Psoas muscle (tissue), 7 donors: ENCODE measurements at regions not wholly inside any gene's neighbourhood (a gene's known extent, or its start where the extent isn't known, plus 50 kb on each side); places are given as distances from the start of the nearest gene placed in this dataset.

Experiments used
- ATAC-seq, 4 donors: fragments of 200-7000 bp; cut with Tn5 transposase; one replicate each; pipeline ENCODE4 v1.9.1; 2020; ENCODE audit warnings: moderate library complexity in 3 of 4, mild to moderate bottlenecking in 2 of 4
- DNase-seq, 2 donors: peaks; one replicate each; pipeline ENCODE4 v3.0.0-alpha.2; 2020
- H3K27ac ChIP-seq: fragments of 200-600 bp; one replicate; pipeline ENCODE4 v1.8.0; 2022
- H3K27me3 ChIP-seq, 3 donors: fragments of 200-600 bp in 1 of 3; one replicate each; pipeline versions ENCODE4 v1.6.1 to v1.8.0; 2013 to 2022; ENCODE audit warnings: low read length in 2 of 3, mild to moderate bottlenecking in 2 of 3, moderate library complexity in 1 of 3; ENCODE audit not compliant: insufficient read depth in 3 of 3
- H3K36me3 ChIP-seq, 2 donors: fragments of 200-600 bp in 1 of 2; one replicate each; pipeline versions ENCODE4 v1.6.1 to v1.8.0; 2013 to 2022; ENCODE audit warnings: low read depth in 1 of 2, mild to moderate bottlenecking in 1 of 2, moderate library complexity in 1 of 2; ENCODE audit not compliant: insufficient read depth in 1 of 2
- H3K4me1 ChIP-seq: fragments of 200-600 bp; one replicate; pipeline ENCODE4 v1.8.0; 2022
- H3K4me3 ChIP-seq: fragments of 200-600 bp; one replicate; pipeline ENCODE4 v1.8.0; 2022; ENCODE audit warnings: mild to moderate bottlenecking
- H3K9me3 ChIP-seq: fragments of 200-600 bp; one replicate; pipeline ENCODE4 v1.8.0; 2022
- WGBS, 3 donors: extraction: QIAGEN DNeasy Blood & Tissue Kit; methylation state at CpG; one replicate each; pipeline versions ENCODE4 v1.1.6 to v1.1.7; 2013; 5-methylcytosine and 5-hydroxymethylcytosine counted together
- intact Hi-C, 2 donors: fragments of 100-400 bp; cut with DNase I; formaldehyde crosslinking; loops; one replicate each; pipeline versions ENCODE4 v1.11.0 to v1.14.2; 2022
- TF ChIP-seq, protein P1 (sequence below): fragments of 200-600 bp; IDR thresholded peaks from one replicate; pipeline ENCODE4 v1.8.0; 2022; ENCODE audit warnings: antibody characterized with exemption
- donor health status: healthy with polysubstance abuse.
- donor health status: DM: no; HTN: no; CAD: no; lungs with moderate emphysema.
- donor health status: Bipolar disorder and iron deficiency.
- donor health status: healthy.
- donor health status: DM: yes; HTN: yes; CAD: no.
- donor health status: DM: no; HTN: no; CAD: no.
- donor health status: DM: yes; HTN: yes; CAD: no.

DNA sequence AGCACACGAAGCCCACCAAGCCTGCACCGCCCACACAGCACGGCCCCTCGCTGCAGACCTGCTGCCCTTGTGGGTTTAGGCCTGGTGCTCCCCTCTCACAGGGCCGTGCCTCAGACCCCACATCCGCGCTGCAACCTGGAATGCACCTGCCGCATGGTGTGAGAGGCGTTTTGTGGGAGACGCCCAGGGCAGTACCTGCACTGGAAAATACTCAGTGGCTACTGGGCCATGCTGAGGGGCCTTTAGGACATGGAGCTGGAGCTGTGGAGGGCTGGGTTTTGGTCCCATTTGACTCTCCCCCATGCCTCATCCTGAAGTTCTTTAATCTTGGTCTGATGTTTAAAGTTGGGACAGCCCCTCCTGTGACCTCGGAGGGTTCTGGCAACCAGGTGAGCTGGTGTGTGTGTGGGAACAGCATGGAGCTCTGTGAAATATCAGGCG is 116.3 kb downstream of the ERMARD start:
- ATAC-seq (no peak), DNase-seq (no peak)
- Histone ChIP-seq H3K27ac (no peak overlapping the region), H3K4me3 (no peak overlapping the region), H3K36me3 (no peaks in the 10 kb centered on the region), H3K27me3 (peaks cover 0 to 16% (median 2%) of the 10 kb centered on the region in 3 donors), H3K9me3 (no peaks in the 10 kb centered on the region), H3K4me1 (no peaks in the 10 kb centered on the region)
- WGBS, 3 donors = 91 to 94% (median 92%) methylated on average over 12 of the region's 12 CpGs
- intact Hi-C loops = no loop called here
- TF ChIP-seq, protein P1, sequence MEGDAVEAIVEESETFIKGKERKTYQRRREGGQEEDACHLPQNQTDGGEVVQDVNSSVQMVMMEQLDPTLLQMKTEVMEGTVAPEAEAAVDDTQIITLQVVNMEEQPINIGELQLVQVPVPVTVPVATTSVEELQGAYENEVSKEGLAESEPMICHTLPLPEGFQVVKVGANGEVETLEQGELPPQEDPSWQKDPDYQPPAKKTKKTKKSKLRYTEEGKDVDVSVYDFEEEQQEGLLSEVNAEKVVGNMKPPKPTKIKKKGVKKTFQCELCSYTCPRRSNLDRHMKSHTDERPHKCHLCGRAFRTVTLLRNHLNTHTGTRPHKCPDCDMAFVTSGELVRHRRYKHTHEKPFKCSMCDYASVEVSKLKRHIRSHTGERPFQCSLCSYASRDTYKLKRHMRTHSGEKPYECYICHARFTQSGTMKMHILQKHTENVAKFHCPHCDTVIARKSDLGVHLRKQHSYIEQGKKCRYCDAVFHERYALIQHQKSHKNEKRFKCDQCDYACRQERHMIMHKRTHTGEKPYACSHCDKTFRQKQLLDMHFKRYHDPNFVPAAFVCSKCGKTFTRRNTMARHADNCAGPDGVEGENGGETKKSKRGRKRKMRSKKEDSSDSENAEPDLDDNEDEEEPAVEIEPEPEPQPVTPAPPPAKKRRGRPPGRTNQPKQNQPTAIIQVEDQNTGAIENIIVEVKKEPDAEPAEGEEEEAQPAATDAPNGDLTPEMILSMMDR = no peak

DNA sequence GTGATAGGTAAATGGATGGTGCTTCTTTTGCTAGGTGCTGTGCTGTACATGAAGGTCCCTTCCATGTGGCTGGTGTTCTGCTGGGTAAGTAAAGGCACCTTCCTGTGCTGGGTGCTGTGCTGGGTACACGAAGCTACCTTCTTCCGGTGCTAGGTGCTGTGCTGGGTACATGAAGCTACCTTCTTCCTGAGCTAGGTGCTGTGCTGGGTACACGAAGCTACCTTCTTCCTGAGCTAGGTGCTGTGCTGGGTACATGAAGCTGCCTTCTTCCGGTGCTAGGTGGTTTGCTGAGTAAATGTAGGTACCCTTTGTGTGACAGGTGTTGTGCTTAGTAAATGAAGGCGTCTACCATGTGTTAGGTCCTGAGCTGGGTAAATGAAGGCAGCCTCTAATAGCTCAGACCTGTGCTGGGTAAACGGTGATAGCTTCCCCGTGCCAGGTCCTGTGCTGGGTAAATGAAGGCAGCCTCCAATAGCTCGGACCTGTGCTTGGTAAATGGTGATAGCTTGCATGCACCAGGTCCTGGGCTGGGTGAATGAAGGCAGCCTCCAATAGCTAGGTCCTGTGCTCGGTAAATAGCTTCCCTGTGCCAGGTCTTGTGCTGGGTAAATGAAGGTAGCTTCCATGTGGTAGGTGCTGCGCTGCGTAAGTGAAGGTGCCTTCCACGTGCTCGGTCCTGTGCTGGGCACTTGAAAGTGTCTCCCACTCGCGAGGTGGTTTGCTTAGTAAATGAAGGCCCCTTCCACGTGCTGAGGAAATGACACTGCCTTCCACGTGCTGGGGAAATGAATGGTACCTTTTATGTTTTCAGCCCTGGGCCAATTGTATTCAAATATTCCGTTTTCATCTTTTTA is 115.5 kb downstream of the ERMARD start:
- H3K4me3 ChIP-seq = no peak overlapping the region
- no peak overlapping the region for H3K27ac ChIP-seq
- peaks cover 0 to 19% (median 2%) of the 10 kb centered on the region in 3 donors for H3K27me3 ChIP-seq
- intact Hi-C loops = no loop called here
- no peaks in the 10 kb centered on the region for H3K4me1 ChIP-seq
- no peaks in the 10 kb centered on the region for H3K9me3 ChIP-seq
- ATAC-seq (peak in 1 of 4 donors; percentile 25), DNase-seq (no peak)
- WGBS, 3 donors = 89% methylated on average over 18 of the region's 18 CpGs
- TF ChIP-seq, protein P1 = no peak
- H3K36me3 ChIP-seq = no peaks in the 10 kb centered on the region

- H3K9me3 ChIP-seq = no peaks in the 10 kb centered on the region
- DNase-seq (no peak), ATAC-seq (no peak)
- no peak overlapping the region for H3K4me3 ChIP-seq
- no peaks in the 10 kb centered on the region for H3K4me1 ChIP-seq
- intact Hi-C loops = no loop called here
- TF ChIP-seq, protein P1 = no peak
- H3K27me3 ChIP-seq = peaks cover 0 to 19% (median 2%) of the 10 kb centered on the region in 3 donors
- no peaks in the 10 kb centered on the region for H3K36me3 ChIP-seq
- no peak overlapping the region for H3K27ac ChIP-seq
- 62 to 71% (median 65%) methylated on average over 7 to 10 of the region's 10 CpGs for WGBS, 3 donors
Measured at GRCh38 chr6:169866140-169866534, 114.7 kb downstream of the ERMARD start.

DNA sequence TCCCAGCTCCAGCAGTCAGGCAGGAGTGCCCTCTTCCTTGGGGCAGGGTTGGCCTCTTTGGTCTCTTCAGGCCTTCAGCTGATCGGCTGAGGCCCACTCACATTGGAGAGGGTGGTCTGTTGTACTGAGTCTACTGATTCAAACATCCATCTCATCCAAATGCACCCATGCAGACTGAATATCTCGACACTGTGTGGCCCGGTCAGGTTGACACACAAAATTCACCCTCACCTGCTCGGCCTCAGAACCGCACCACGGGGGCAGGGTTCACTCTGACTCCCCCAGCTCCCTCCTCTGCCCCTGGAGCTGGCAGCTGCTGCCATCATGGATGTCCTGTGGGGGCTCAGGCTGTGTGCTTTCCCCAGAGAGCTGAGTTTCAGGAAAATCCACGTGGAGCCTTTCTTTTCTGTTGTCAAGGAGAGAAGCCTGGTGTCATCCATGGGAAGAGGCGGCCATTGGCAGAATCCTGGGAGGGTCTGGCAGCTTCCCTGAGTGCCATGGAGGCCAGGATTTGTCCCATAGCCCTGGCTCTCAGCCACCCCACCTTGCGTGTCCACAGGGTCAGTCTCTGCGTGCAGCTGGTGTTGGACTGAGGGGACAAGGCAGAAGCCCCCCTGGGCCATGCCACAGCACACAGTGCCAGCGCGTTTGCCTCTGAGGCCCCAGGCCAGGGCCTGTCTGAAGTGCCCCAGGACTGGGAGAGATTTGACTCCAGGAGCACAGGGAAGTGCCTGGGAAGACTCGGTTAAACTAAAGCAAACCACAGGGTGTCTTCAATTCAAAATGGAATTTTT is 114.1 kb downstream of the ERMARD start:
- peaks cover 0 to 16% (median 2%) of the 10 kb centered on the region in 3 donors for H3K27me3 ChIP-seq
- no peak overlapping the region for H3K4me3 ChIP-seq
- no peaks in the 10 kb centered on the region for H3K36me3 ChIP-seq
- TF ChIP-seq, protein P1 = no peak
- H3K27ac ChIP-seq = no peak overlapping the region
- intact Hi-C loops = no loop called here
- WGBS, 3 donors = 78 to 80% (median 78%) methylated on average over 13 of the region's 13 CpGs
- H3K9me3 ChIP-seq = no peaks in the 10 kb centered on the region
- ATAC-seq (no peak), DNase-seq (no peak)
- no peaks in the 10 kb centered on the region for H3K4me1 ChIP-seq
